Large intestine (tissue), 3 donors: ENCODE measurements at regions not wholly inside any gene's neighbourhood (a gene's known extent, or its start where the extent isn't known, plus 50 kb on each side); places are given as distances from the start of the nearest gene placed in this dataset.
"Not testable (repeated sequence)": the region's sequence is repeated elsewhere in the genome, so short reads cannot be mapped to it uniquely, and the experiment has no call there.

ENCODE experiments used
- DNase-seq, 2 donors: peaks; one replicate each; pipeline versions ENCODE4 v3.0.0 to v3.0.0-alpha.2; 2013
- H3K27ac ChIP-seq: one replicate; pipeline ENCODE4 v1.5.1; 2013; ENCODE audit warnings: low read length
- H3K27me3 ChIP-seq: 2 replicates; pipeline ENCODE4 v1.6.1; 2013; ENCODE audit warnings: low read length; ENCODE audit not compliant: control insufficient read depth, insufficient read depth
- H3K36me3 ChIP-seq: 2 replicates; pipeline ENCODE4 v1.6.1; 2013; ENCODE audit warnings: low read length; ENCODE audit not compliant: control insufficient read depth, insufficient read depth
- H3K4me1 ChIP-seq: one replicate; pipeline ENCODE4 v1.6.1; 2013; ENCODE audit warnings: low read length; ENCODE audit not compliant: control insufficient read depth, insufficient read depth
- H3K4me3 ChIP-seq: one replicate; pipeline ENCODE4 v1.5.1; 2013; ENCODE audit warnings: low read length
- H3K9me3 ChIP-seq: one replicate; pipeline ENCODE4 v1.6.1; 2013; ENCODE audit warnings: mild to moderate bottlenecking, low read depth, low read length, moderate library complexity; ENCODE audit not compliant: control insufficient read depth
- WGBS: methylation state at CpG from one replicate; pipeline ENCODE4 v1.1.5; 2013; ENCODE audit warnings: low lambda C conversion rate; ENCODE audit not compliant: insufficient coverage; 5-methylcytosine and 5-hydroxymethylcytosine counted together

- Histone ChIP-seq H3K36me3 (no peaks in the 10 kb centered on the region), H3K9me3 (no peaks in the 10 kb centered on the region), H3K4me1 (peaks cover 4% of the 10 kb centered on the region), H3K4me3 (no peak overlapping the region), H3K27ac (no peak overlapping the region), H3K27me3 (no peaks in the 10 kb centered on the region)
- no CpG with 5 or more reads among the region's 15 CpGs for WGBS
- no peak for DNase-seq
Observed at GRCh38 chr1:234896477-234897389, 231.9 kb downstream of the TOMM20 start.

- Histone ChIP-seq H3K27ac (no peak overlapping the region), H3K36me3 (no peaks in the 10 kb centered on the region), H3K4me1 (peaks cover 4% of the 10 kb centered on the region), H3K27me3 (no peaks in the 10 kb centered on the region), H3K4me3 (no peak overlapping the region), H3K9me3 (no peaks in the 10 kb centered on the region)
- DNase-seq: no peak
- WGBS: no CpG with 5 or more reads among the region's 11 CpGs
Observed at GRCh38 chr1:234893725-234894630, 234.7 kb downstream of the TOMM20 start.

- H3K36me3 ChIP-seq: no peaks in the 10 kb centered on the region
- no peaks in the 10 kb centered on the region for H3K4me1 ChIP-seq
- H3K4me3 ChIP-seq: no peak overlapping the region
- no CpG with 5 or more reads among the region's 6 CpGs for WGBS
- no peak for DNase-seq
- no peaks in the 10 kb centered on the region for H3K27me3 ChIP-seq
- H3K27ac ChIP-seq: no peak overlapping the region
- no peaks in the 10 kb centered on the region for H3K9me3 ChIP-seq
Observed at GRCh38 chr1:234893359-234893724, 235.3 kb downstream of the TOMM20 start.

GRCh38 chr1:234892642-234893041, 236.0 kb downstream of the TOMM20 start:
- Histone ChIP-seq H3K36me3 (no peaks in the 10 kb centered on the region), H3K9me3 (no peaks in the 10 kb centered on the region), H3K27ac (no peak overlapping the region), H3K4me3 (no peak overlapping the region), H3K27me3 (no peaks in the 10 kb centered on the region), H3K4me1 (peaks cover 4% of the 10 kb centered on the region)
- DNase-seq: no peak
- WGBS: no CpG with 5 or more reads among the region's 4 CpGs

GRCh38 chr1:234891427-234891826, 237.2 kb downstream of the TOMM20 start:
- 57% methylated on average over 2 of the region's 3 CpGs for WGBS
- no peak for DNase-seq
- Histone ChIP-seq H3K4me3 (no peak overlapping the region), H3K4me1 (peaks cover 16% of the 10 kb centered on the region), H3K27me3 (no peaks in the 10 kb centered on the region), H3K27ac (no peak overlapping the region), H3K36me3 (no peaks in the 10 kb centered on the region), H3K9me3 (no peaks in the 10 kb centered on the region)

- Histone ChIP-seq H3K4me1 (peaks cover 27% of the 10 kb centered on the region), H3K36me3 (no peaks in the 10 kb centered on the region), H3K4me3 (no peak overlapping the region), H3K27me3 (no peaks in the 10 kb centered on the region), H3K27ac (no peak overlapping the region), H3K9me3 (no peaks in the 10 kb centered on the region)
- no peak for DNase-seq
- no CpG with 5 or more reads among the region's 7 CpGs for WGBS
Observed at GRCh38 chr1:234889643-234890042, 239.0 kb downstream of the TOMM20 start.

- H3K9me3 ChIP-seq, H3K27me3 ChIP-seq, H3K4me3 ChIP-seq, H3K27ac ChIP-seq, H3K36me3 ChIP-seq, DNase-seq: not testable (repeated sequence)
- WGBS: no CpG with 5 or more reads among the region's 5 CpGs
- peaks cover 27% of the 10 kb centered on the region for H3K4me1 ChIP-seq
Observed at GRCh38 chr1:234888247-234888646, 240.4 kb downstream of the TOMM20 start.

GRCh38 chr1:234887016-234887900, 241.4 kb downstream of the TOMM20 start:
- Histone ChIP-seq H3K27me3 (no peaks in the 10 kb centered on the region), H3K36me3 (no peaks in the 10 kb centered on the region), H3K27ac (peak overlapping the region; percentile 41), H3K4me3 (no peak overlapping the region), H3K9me3 (no peaks in the 10 kb centered on the region), H3K4me1 (peaks cover 27% of the 10 kb centered on the region)
- WGBS: 50% methylated on average over 1 of the region's 13 CpGs
- DNase-seq: peak in 1 of 2 donors; percentile 65

GRCh38 chr1:234886081-234886984, 242.3 kb downstream of the TOMM20 start:
- no peaks in the 10 kb centered on the region for H3K36me3 ChIP-seq
- H3K27me3 ChIP-seq: no peaks in the 10 kb centered on the region
- peak overlapping the region; percentile 41 for H3K27ac ChIP-seq
- H3K9me3 ChIP-seq: no peaks in the 10 kb centered on the region
- peaks cover 27% of the 10 kb centered on the region for H3K4me1 ChIP-seq
- 33% methylated on average over 1 of the region's 15 CpGs for WGBS
- peak; percentile 33 to 77 for DNase-seq
- no peak overlapping the region for H3K4me3 ChIP-seq
